Loucy (cell line): ENCODE measurements at regions not wholly inside any gene's neighbourhood (a gene's known extent, or its start where the extent isn't known, plus 50 kb on each side); places are given as distances from the start of the nearest gene placed in this dataset.

Experiments used
- H2AFZ ChIP-seq: fragments of 200-600 bp; sonication (generic); 2 replicates; pipeline ENCODE4 v1.6.0; 2016; ENCODE audit warnings: antibody characterized with exemption, mild to moderate bottlenecking, low read length, moderate library complexity
- H3F3A ChIP-seq: fragments of 200-600 bp; 2 replicates; pipeline ENCODE4 v1.6.0; 2016; ENCODE audit warnings: antibody characterized with exemption, low read depth, mild to moderate bottlenecking
- H3K27me3 ChIP-seq: fragments of 200-600 bp; sonication (generic); 2 replicates; pipeline ENCODE4 v1.6.1; 2014; ENCODE audit warnings: low read length, mild to moderate bottlenecking; ENCODE audit not compliant: insufficient read depth, poor library complexity, severe bottlenecking
- H3K36me3 ChIP-seq: fragments of 200-600 bp; sonication (generic); 2 replicates; pipeline ENCODE4 v1.6.1; 2016; ENCODE audit warnings: low read length; ENCODE audit not compliant: insufficient read depth
- H3K4me1 ChIP-seq: fragments of 200-600 bp; sonication (generic); 2 replicates; pipeline ENCODE4 v1.5.1; 2014; ENCODE audit warnings: low read length, mild to moderate bottlenecking; ENCODE audit not compliant: insufficient read depth, poor library complexity, severe bottlenecking
- H3K4me2 ChIP-seq: fragments of 200-600 bp; sonication (generic); 2 replicates; pipeline ENCODE4 v1.6.0; 2014; ENCODE audit warnings: antibody characterized with exemption, low read length, low read depth, mild to moderate bottlenecking; ENCODE audit not compliant: poor library complexity, severe bottlenecking
- H3K4me3 ChIP-seq: fragments of 200-600 bp; sonication (generic); 2 replicates; pipeline ENCODE4 v1.5.1; 2014; ENCODE audit warnings: low read length, mild to moderate bottlenecking, mixed read lengths; ENCODE audit not compliant: poor library complexity, severe bottlenecking
- H3K79me2 ChIP-seq: fragments of 200-600 bp; sonication (generic); 2 replicates; pipeline ENCODE4 v1.6.1; 2014; ENCODE audit warnings: low read length; ENCODE audit not compliant: insufficient read depth
- H3K9ac ChIP-seq: fragments of 200-600 bp; sonication (generic); 2 replicates; pipeline ENCODE4 v1.6.0; 2014; ENCODE audit warnings: mild to moderate bottlenecking, low read depth, low read length, moderate library complexity; ENCODE audit not compliant: poor library complexity, severe bottlenecking
- H3K9me2 ChIP-seq: fragments of 200-600 bp; sonication (generic); replicated peaks from 2 replicates; pipeline ENCODE4 v1.6.1; 2016; ENCODE audit warnings: low read depth, low read length, mixed read lengths
- H3K9me3 ChIP-seq: fragments of 200-600 bp; sonication (generic); 2 replicates; pipeline ENCODE4 v1.6.1; 2014; ENCODE audit warnings: mild to moderate bottlenecking, antibody characterized with exemption, low read length, low read depth; ENCODE audit not compliant: insufficient read depth
- H4K20me1 ChIP-seq: fragments of 200-600 bp; sonication (generic); 2 replicates; pipeline ENCODE4 v1.6.0; 2014; ENCODE audit warnings: antibody characterized with exemption, low read length, mild to moderate bottlenecking; ENCODE audit not compliant: insufficient read depth, poor library complexity, severe bottlenecking
- CTCF ChIP-seq: fragments of 200-600 bp; sonication (generic); conservative IDR thresholded peaks from 2 replicates; pipeline ENCODE4 v1.5.1; 2014; ENCODE audit warnings: mild to moderate bottlenecking, antibody characterized with exemption, low read length
- EZH2phosphoT487 ChIP-seq: fragments of 200-600 bp; IDR thresholded peaks from 2 replicates; pipeline ENCODE4 v1.6.1; 2018; ENCODE audit warnings: antibody characterized with exemption, mild to moderate bottlenecking, moderate library complexity, borderline replicate concordance

DNA sequence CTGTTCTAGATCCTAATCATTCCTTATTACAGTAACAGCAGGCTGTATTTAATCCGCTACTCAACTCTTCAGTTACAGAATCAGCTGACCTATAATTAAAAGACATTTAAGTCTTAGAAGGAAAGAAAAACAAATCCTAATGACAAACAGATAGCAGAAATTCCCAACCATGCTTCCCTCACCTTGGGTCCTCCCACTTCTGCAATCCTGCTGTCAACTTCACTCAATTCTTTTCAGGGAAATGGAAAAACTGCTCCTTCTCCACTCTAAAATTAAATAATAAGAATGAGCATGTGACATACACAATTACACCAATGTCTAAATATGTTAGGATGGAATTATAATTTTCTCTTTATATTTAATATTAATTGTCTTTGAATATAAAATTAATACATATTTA, 182.6 kb upstream of the LYPLAL1 start:
- Histone ChIP-seq H3F3A (no peaks in the 10 kb centered on the region), H3K9me3 (no peaks in the 10 kb centered on the region), H3K9me2 (no peaks in the 10 kb centered on the region), H3K9ac (no peak overlapping the region), H3K4me1 (no peaks in the 10 kb centered on the region), H3K27me3 (no peaks in the 10 kb centered on the region), H3K4me3 (no peak overlapping the region), H3K79me2 (no peaks in the 10 kb centered on the region), H2AFZ (no peak overlapping the region), H4K20me1 (no peaks in the 10 kb centered on the region), H3K36me3 (no peaks in the 10 kb centered on the region), H3K4me2 (no peak overlapping the region)
- TF ChIP-seq EZH2phosphoT487 (no peak), CTCF (no peak)

DNA sequence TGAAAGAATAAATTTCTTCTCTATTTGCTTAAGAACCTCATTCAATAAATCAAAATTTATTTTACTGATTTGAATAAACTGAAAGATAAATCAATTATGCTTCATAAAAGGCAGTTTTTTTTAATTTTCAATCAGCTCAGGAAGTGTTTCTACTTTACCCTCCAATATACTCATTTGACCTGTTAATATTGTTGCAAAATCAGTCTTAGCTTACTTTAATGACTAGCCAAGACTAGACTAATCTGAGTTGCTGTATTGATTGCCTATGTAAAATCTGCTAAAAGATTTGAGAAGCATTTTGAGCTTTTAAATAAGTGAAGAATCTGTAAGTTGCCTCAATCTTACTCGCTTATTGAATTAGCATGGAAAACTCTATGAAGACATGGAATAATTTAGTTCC, 179.1 kb upstream of the LYPLAL1 start:
- no peaks in the 10 kb centered on the region for H3K9me2 ChIP-seq
- H3K4me1 ChIP-seq, result no peaks in the 10 kb centered on the region
- TF ChIP-seq EZH2phosphoT487, result no peak
- TF ChIP-seq CTCF, result no peak
- H3F3A ChIP-seq, result no peaks in the 10 kb centered on the region
- H4K20me1 ChIP-seq, result no peaks in the 10 kb centered on the region
- no peaks in the 10 kb centered on the region for H3K27me3 ChIP-seq
- no peaks in the 10 kb centered on the region for H3K36me3 ChIP-seq
- no peak overlapping the region for H2AFZ ChIP-seq
- H3K4me2 ChIP-seq, result no peak overlapping the region
- no peak overlapping the region for H3K9ac ChIP-seq
- no peaks in the 10 kb centered on the region for H3K79me2 ChIP-seq
- no peak overlapping the region for H3K4me3 ChIP-seq
- no peaks in the 10 kb centered on the region for H3K9me3 ChIP-seq

DNA sequence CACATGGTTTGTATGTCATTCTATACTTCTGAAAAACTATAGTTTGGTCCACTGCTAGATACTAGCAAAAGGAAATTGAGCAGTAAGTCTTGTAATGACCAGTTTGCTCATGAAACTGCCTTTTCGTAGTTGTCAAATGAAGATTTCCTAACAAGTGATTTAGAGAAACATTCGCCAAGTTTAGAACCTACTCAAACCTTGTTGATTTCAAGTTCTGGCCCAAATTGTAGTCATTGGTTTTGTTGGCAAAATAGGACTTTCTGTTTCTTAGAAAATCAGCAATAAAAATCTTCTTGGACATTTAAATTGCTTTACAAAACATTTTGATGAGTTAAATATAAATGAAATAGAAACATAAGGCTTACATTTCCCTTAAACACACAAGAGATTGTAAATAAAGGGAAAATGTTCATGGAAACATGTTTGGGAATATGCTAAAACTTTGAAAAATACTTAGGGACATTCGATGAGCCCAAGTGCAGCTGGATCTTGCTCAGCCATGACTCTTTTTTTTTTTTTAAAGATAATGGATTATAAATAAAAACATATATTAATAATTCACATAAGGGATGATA, 178.5 kb upstream of the LYPLAL1 start:
- H2AFZ ChIP-seq, result no peak overlapping the region
- H3K9me3 ChIP-seq, result no peaks in the 10 kb centered on the region
- H4K20me1 ChIP-seq, result no peaks in the 10 kb centered on the region
- H3K4me1 ChIP-seq, result no peaks in the 10 kb centered on the region
- no peaks in the 10 kb centered on the region for H3K27me3 ChIP-seq
- no peaks in the 10 kb centered on the region for H3K79me2 ChIP-seq
- H3K9ac ChIP-seq, result no peak overlapping the region
- no peaks in the 10 kb centered on the region for H3K36me3 ChIP-seq
- no peak overlapping the region for H3K4me2 ChIP-seq
- H3K9me2 ChIP-seq, result no peaks in the 10 kb centered on the region
- TF ChIP-seq EZH2phosphoT487, result no peak
- no peak for TF ChIP-seq CTCF
- no peak overlapping the region for H3K4me3 ChIP-seq
- no peaks in the 10 kb centered on the region for H3F3A ChIP-seq
